GM12878 (cell line): ENCODE measurements at regions not wholly inside any gene's neighbourhood (a gene's known extent, or its start where the extent isn't known, plus 50 kb on each side); places are given as distances from the start of the nearest gene placed in this dataset.
"Not testable (repeated sequence)": the region's sequence is repeated elsewhere in the genome, so short reads cannot be mapped to it uniquely, and the experiment has no call there.

ENCODE experiments used
- POLR2A ChIP-seq: IDR thresholded peaks from 2 replicates; pipeline ENCODE4 v1.6.1; 2011; ENCODE audit warnings: low read depth, mild to moderate bottlenecking, low read length
- POLR2AphosphoS5 ChIP-seq: IDR thresholded peaks from 2 replicates; pipeline ENCODE4 v1.6.1; 2011; ENCODE audit warnings: mild to moderate bottlenecking, low read length, inconsistent platforms
- RFX5 ChIP-seq: IDR thresholded peaks from 2 replicates; pipeline ENCODE4 v1.6.1; 2011; ENCODE audit warnings: low read depth, low read length, improper control_type of control experiment
- STAT1 ChIP-seq: fragments of 450-650 bp; conservative IDR thresholded peaks from 2 replicates; pipeline ENCODE4 v1.6.1; 2014; ENCODE audit warnings: antibody characterized with exemption, mild to moderate bottlenecking
- ZNF217 ChIP-seq: fragments of 450-650 bp; IDR thresholded peaks from 2 replicates; pipeline ENCODE4 v1.6.1; 2017; ENCODE audit warnings: antibody characterized with exemption, mild to moderate bottlenecking

GRCh38 chr1:176296602-176297001 is 89.5 kb upstream of the COP1 start:
- not testable (repeated sequence) for TF ChIP-seq RFX5, POLR2AphosphoS5, ZNF217, POLR2A, STAT1
